Stimulated activated CD4-positive, alpha-beta T cell treated with anti-CD3 and anti-CD28 coated beads, Interleukin-1b, Interleukin-23, amount 100 ng/mL, for 48 hours (primary cell): ENCODE measurements at regions not wholly inside any gene's neighbourhood (a gene's known extent, or its start where the extent isn't known, plus 50 kb on each side); places are given as distances from the start of the nearest gene placed in this dataset.
"Not testable (repeated sequence)": the region's sequence is repeated elsewhere in the genome, so short reads cannot be mapped to it uniquely, and the experiment has no call there.

Experiments used
- DNase-seq: peaks from one replicate; pipeline ENCODE4 v3.0.0-alpha.2; 2020

DNA sequence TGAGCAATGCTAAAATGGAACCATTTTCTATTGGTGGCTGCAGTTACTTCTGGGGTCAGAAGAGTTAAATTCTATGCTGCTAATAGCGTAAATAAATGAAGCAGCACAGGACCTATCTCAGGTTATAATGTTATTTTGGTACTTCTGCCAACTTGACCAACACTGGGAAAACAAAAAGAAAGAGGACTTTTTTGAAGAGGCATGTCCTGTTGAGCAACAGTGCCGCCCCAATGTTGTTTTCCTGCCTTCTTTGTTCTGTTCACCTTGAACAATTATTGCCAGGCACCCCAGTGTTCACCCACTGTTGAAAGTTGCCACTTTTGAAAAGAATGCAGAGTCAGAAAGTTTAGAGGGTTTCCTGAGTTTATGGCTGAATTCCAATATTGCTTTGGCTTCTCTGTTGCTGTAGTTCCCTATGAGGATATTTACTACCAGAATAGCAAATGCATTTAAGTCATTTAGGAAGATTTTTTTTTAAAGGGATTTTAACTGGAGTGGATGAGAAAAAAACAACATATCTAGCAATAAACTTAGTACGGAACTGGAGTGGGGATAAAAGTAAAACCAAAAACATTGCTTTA lies 679.0 kb upstream of the DPPA4 start:
- no peak for DNase-seq

DNA sequence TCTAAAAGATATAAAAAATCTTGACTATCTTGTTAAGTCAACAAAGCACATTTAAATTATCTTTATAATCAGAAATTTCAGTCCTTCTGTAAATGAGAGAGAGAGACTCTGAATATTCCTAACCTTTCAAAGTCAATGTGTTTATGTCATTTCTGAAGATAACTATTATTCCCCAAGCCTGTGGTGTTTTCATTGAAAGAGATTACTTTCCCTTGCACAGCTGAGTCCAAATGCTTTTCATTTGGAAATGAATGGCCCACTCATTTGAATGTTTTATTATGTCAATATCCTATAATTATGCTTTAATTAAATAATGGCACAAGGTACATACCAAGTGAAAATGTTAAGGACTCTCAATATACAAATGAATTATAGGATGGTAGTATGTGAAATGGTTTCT lies 680.0 kb upstream of the DPPA4 start:
- DNase-seq: no peak

DNA sequence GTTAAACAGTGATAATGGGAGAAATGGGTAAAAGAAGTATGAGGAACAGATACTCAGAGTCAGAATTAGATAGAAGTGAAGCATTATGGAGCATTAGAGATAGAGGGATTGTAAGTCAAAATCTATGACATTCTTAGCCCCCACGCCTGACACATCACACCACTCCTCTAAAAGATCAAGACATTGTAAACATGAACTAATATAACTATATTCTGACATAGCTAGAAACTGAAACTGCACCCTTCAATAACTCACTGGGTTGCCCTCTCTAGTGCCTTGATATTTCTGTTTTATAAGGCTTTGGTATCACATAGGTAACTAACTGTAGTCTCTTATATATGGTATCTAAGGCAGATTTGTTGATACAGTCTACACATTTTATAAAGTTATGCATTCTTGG lies 684.3 kb upstream of the DPPA4 start:
- no peak for DNase-seq

DNA sequence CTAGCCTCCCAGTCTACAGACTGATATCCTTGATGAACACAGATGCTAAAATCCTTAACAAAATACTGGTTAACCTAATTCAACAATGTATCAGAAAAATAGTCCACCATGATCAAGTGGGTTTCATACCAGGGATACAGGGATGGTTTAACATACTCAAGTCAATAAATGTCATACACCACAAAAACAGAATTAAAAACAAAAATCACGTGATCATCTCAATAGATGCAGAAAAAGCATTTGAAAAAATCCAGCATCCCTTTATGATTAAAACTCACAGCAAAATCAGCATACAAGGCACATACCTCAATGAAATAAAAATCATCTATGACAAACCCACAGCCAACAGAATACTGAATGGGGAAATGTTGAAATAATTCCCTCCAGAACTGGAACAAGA lies 685.7 kb upstream of the DPPA4 start:
- not testable (repeated sequence) for DNase-seq

DNA sequence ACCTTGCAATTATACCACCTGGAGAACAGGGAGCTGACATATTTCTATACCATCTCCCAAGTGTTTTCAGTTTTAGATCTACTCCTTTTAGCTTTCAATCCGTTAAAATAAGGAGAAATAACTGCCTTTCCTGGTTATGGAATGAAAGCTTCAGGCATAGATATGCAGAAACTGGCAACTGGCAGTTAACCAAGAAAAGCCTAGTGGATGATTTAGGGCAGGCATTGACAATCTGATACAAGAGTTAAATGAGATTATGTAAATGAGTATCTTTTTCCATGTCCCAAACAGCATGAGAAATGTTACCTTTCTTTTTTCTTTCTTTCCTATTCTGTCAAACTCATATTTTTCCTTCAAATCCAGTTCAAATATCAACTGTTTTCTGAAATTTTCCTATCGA lies 689.1 kb upstream of the DPPA4 start:
- no peak for DNase-seq

DNA sequence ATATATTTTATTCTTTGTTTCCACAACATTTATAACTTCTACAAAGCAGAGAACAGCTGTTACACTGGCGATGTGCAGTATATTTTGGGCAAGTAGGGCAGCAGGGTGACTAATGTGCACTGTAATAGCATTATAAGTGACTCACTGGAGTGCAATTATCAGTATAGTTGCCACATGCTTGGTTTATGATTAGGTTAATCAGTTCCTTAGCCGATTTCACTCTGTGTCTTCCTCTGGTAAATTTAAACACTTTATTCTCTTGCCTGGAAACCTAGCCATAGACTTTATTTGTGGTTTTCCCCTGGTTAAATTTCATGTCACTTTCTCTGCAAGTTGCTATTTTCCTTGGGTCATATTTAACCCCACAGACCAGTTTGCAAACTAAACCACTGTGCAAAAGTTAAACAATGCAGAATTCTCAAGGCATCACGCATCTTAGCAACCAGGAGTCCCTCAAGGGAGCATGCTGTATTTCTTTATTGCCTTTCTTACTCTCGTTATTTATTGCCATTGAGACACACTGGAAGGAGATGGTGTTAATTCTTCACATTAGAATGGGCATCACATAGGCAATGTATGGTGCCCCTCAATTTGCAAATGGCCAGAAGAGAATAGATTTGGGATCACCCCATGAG lies 690.2 kb upstream of the DPPA4 start:
- no peak for DNase-seq

DNA sequence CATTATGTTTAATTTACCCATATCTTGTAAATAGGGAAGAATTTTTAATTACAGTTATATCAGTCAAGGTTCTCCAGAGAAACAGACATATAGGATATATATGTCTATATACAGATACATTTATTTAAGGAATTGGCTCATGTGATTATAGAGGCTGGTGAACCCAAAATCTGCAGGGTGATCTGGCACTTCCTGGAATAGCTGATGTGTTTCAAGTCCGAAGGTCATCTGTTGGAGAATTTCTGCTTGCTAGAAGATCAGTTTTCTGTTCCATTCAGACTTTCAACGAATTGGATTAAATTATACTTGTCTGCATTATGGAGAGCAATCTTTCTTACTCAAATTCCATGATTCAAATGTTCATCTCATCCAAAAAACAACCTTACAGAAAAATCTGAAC lies 694.6 kb upstream of the DPPA4 start:
- no peak for DNase-seq

DNA sequence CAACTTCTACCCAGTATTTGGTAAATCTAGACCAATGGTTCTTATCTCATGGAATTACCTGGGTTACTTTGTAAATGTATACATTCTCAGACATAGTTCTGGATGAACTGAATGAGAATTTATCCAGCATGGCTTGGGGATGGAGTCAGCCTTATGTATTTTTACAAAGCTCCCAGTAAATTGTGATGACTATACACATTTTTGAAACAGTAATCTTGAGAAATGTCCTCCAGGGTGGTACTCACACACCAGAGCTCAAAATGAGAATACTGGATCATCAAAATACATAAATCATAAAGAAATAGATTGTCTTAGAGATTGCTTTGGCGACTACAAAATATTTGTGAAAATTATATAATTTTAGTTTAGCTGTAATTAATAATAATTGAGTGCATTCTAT lies 722.1 kb upstream of the DPPA4 start:
- DNase-seq: no peak

DNA sequence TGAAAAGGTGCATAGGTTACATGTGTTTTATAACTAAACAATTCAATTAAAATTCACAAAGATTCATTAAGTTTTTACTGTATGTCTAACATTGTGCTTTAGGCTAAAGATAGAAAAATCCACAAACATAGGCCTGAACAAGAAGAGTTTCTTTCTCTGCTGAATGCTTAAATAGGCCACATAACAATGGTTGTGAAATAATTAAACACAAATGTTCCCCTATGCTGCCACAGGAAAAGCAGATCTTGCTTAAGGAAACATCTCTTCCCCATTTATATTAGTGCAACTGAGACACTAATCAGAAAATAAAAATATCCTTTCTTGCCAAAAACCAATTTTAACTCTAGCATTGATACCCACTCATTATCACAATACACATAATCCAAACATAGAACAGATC lies 725.4 kb upstream of the DPPA4 start:
- no peak for DNase-seq

DNA sequence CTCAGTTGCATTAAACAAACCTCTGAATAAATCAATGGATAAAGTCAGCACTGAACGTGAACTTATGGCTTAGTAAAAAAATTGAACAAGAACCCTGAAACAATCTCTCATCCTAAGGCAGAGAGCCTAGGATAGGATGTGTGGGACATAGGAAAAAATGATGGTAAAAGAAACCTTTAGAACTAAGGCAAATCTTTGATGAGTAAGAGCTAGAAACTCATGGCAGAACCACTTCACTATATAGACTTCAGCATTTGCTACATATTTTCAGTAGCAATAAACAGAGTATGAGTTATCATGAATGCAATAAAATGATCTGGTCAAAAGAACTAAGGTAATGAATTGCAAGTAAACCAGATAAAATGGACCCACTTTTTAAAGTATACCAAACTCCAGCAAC lies 725.8 kb upstream of the DPPA4 start:
- no peak for DNase-seq

DNA sequence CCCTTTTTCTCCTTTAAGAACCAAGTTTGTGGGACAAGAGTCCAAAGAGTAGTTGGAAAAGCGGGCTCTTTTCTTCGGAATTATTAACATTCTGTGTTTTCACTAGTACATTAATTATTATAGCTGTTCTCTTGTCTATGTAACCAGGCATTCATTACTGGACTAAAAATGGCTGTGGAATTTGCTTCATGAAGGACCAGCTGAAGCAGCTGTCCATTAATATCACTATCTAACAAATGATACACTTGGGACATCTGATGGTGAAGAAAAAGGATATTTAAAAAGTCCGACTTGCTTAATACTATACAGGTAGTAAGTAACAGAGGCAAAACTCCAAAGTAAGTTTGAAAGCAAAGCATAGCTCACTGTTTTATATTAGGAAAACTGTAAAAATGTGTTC lies 728.9 kb upstream of the DPPA4 start:
- no peak for DNase-seq

DNA sequence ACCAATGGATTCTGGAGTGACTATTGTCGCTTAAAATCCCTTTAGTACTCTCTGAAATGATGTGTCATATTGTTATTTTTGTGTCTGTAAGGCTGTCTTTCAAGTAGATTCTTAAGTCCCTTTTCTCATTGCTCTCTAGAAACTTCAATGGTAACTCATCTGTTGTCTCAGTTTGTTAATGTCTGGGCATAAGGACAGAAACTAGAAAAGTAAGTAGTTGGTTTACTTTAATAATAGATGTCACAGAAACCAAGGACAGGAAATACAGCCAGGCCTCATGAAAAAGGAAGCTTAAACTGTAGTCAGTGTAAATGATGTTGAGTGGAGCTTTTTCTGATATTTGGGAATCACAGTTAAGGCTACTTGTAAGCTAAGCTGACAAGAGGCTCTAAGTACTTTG lies 730.2 kb upstream of the DPPA4 start:
- DNase-seq: no peak

DNA sequence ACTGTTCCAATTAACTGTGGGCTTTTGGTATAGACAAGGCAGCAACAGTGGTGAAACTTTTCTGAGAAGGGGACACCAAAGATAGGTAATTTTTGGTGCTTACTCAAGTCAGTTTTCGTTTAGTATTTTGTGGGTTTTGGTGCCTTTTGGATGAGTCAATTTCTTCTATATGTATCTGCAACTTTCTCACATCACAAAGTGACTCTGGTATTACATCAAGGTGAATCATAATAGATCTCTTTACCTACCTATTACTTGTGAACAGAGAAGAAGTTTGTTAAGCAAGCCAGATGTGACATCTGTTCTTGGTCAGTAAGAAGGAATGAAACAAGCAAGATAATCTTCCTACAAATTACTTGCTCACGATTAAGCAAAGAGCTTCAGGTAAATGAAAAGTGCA lies 732.4 kb upstream of the DPPA4 start:
- DNase-seq: no peak

DNA sequence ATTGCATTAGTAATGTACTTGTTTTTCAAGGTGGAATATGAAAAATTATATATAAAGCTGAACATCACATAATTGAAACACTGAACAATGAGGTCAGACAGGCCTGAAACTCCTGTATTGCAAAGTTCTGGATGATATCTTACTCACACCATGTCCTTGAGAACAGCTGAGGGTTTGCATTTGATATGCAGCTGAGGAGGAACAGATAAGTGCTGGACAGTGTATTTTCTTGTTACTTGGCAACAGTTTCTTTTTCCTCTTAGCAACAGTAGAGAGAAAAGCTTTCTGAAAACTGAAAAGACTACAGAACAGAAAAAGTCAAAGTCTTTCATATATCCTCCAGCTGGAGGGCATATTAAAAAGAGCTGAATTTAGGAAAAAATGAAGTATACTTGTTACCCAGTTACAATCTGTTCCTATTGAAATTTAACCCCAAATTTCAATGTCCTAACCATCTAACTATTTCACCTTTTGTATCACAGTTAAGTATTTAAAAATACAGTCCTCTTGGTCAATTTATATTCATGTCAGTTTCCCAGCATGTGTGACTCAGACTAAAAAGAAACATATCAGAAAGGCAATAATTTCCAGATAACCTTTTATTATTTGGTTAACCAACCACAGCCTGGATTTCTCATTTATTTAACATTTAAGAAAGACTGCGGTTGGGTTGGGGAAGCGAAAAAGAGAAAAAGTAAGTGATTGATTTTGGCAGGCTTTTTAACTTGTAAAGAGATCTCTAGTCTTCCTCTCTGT lies 733.0 kb upstream of the DPPA4 start:
- no peak for DNase-seq

DNA sequence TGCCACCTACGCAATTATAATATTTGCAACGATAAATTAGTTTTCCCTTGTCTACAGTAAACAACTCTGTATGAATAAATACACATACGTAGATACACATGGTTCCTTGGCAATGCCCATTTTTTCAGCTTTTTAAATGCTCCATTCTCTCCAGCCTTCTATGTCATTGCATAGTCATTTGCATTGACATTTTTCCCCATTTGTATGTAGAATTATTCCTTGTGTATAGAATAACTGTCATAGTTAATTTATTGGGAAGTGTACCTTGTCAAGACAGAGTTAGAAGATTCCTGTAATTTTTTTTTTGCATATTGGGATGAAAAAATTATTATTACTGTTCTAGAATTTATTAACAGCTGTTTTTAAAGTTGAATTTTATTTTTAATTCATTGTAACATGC lies 736.7 kb upstream of the DPPA4 start:
- DNase-seq: no peak

DNA sequence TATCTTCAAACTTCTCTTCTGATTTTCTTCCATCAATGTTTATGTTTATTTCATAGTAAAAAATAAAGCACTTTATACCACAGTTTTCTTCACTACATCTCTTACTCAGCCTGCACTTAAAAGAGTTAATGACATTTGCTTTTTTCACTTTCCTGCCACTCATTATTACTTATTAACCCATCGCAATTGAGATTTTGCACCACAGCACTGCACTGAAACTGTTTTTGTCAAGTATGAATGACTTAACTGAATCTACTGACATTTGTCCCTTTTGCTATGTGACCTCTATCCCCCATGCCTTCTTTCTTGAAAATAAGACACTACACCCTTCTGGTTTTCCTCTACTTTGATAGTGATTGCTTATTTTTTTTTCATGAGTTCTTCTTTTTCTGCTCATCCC lies 739.7 kb upstream of the DPPA4 start:
- no peak for DNase-seq

DNA sequence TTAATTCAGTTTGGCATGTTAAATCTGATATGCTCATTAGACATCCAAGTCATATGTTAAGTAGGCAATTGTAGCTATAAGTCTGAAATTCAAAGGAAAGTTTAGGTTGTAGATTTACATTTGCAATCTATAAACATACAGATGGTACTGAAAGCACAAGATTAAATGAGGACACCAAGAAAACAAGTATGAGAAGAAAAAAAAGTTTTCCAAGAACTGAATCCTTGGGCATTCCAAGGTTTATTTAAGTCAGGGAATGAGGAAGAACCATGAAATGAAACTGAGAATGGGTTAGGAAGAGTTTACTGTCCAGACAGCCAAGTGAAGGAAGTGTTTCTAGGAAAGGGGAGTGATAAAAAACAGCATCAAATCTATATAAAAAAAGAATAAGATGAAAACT lies 756.1 kb upstream of the DPPA4 start:
- DNase-seq: no peak

DNA sequence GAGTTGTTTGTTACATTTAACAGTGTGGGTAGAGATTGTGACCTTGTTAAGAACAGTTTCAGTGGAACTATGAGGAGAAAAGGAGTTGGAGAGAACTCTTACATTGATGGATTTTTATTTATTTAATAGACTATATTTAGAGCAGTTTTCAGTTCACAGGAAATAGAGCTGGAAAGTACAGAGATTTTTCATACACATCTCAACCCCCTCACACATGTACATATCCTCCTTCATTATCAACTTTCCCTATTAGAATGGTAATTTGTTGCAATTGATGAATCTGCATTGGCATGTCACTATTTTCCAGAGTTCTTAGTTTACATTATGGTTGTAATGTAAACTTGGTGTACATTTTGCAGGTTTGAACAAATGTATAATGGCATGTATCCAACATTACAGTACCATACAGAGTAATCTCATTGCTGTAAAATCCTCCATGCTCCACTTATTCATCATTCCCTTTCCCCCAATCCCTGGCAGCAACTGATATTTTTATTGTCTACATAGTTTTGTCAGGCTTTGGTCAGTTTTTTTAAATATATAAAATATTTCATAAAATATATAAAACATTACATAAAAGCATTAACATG lies 756.6 kb upstream of the DPPA4 start:
- no peak for DNase-seq

DNA sequence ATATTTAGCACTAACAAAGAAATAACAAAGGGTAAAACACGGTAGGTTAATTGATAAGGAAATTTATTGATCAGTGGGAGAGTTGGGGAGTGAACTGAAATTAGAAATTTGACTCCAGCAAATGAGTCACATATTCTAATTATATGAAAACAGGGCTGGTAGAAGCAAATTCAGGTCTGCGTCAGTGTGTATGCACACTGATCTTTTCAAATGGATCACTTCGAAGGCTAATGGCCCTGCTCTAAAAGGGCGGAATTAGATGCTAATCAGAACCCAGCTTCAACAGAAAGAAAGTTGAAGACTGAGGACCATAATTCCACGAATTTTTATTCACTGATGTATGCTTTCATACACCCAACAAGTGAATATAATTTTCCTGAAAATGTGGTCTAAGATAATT lies 762.4 kb upstream of the DPPA4 start:
- DNase-seq: no peak

DNA sequence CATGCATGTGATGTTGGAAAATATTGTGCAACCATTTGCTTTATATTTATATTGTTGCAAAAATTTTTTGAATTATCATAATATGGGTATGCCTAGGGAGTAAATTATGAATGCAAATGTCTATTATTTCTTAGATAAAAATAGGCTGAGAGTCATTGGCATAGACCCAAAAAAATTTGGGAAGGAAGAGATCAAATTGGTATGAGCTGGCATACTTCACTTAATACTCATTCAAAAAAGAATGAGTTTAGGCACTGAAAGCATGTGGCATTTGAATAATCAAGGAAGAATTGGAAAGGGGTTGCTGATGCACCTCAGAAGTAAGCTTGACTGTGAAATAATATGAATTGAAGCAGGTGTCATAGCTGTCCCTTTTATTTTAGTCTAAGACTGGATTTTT lies 764.0 kb upstream of the DPPA4 start:
- no peak for DNase-seq

DNA sequence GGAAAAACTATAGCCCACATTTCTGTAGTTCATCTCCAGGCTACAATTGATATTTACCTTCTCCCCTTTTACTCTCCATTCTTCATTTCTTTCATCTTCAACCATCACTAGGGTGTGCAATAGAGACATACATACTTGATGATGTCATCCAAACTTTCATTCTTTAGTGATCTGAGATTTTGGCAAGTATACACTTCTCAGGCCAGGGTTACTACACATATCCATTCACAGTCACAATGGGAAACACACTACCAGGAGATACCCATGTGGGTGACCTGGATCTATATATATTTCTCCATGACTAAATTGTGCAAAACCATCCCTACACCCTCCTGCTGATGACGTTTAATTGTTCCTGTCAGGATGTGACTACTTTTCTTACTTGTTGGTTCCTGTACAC lies 769.5 kb upstream of the DPPA4 start:
- no peak for DNase-seq

DNA sequence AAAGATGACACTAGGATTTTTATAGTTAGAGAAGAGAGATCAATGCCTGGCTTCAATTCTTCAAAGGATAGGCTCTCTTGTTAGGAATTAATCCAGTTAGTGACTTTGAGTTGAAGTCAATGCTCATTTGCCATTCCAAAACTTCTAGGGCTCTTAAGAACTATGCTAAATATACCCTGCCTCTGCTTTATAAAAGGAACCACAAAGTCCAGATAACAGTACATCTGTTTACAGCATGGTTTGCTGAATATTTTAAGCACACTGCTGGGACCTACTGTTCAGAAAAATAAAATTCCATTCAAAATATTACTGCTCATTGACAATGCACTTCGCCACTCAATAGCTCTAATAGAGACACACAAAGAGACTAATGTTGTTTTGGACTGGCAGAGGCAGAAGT lies 786.6 kb upstream of the DPPA4 start:
- DNase-seq: no peak

DNA sequence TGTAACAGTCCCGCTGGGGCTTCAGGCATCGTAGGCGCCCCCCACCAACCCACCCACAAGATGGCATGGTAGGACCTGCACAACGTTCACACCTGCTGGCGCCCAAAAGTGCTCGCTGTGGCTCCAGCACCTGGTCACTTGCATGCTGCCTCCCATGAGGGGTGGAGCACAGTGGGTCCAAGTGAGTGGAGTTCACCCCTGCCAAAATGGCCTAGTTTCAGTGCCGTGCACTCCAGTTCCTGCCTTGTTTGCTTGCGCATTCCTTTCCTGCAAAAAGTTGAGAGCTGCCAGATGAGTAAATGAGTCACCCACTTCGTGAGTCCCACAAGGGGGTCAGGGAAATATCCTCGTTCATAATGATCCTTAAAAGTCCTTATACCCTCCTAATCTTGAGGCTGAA lies 788.7 kb upstream of the DPPA4 start:
- DNase-seq: no peak

DNA sequence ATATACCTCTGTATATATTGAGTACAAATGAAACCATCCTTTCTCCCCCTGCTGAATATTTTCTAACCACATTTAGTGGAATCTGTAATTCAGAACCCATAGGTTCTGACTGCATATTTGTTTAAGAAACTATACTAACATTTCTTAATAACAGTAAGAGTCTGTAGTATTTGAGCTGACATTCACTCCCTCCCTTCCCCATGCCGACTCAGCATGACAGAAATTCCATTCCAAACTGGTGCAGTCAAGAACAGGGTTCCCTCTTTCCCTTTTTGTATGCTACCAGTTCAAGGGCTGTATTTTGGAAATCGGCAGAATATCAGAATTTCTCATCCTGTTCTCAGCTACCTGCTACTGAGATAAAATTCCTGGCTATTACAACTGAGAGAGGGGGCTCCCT lies 796.6 kb upstream of the DPPA4 start:
- no peak for DNase-seq
